ENCODE measurements at regions not wholly inside any gene's neighbourhood (a gene's known extent, or its start where the extent isn't known, plus 50 kb on each side); places are given as distances from the start of the nearest gene placed in this dataset.

DNA sequence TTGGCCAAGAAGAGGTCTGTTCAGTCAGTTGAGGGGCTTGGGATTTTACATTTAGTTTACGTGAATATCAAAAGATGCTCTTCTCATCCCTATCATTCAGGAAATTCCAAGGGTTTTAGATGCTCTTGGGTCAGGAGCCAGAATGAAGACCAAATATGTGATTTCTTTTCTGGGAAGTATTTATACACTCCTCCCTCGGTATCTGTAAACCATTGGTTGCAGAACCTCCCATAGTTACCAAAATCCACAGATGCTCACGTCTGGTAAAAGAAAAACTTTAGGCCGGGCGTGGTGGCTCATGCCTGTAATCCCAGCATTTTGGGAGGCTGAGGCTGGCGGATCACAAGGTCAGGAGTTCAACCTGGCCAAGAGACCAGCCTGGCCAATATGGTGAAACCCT is 75.9 kb downstream of the TNFAIP2 start:
- DNase-seq = no peak
- Mint-ChIP-seq H3K36me3 (ENCODE audit: insufficient read depth, unreplicated experiment) (no peaks in the 10 kb centered on the region), H3K27me3 (ENCODE audit: unreplicated experiment) (no peaks in the 10 kb centered on the region), H3K9me3 (ENCODE audit: low read depth, unreplicated experiment) (peaks cover 5% of the 10 kb centered on the region), H3K4me3 (ENCODE audit: low read depth, unreplicated experiment) (no peak overlapping the region), H3K4me1 (ENCODE audit: low read depth, unreplicated experiment) (peaks cover 16% of the 10 kb centered on the region), H3K27ac (ENCODE audit: unreplicated experiment) (no peak overlapping the region)
- TF ChIP-seq, protein P1, sequence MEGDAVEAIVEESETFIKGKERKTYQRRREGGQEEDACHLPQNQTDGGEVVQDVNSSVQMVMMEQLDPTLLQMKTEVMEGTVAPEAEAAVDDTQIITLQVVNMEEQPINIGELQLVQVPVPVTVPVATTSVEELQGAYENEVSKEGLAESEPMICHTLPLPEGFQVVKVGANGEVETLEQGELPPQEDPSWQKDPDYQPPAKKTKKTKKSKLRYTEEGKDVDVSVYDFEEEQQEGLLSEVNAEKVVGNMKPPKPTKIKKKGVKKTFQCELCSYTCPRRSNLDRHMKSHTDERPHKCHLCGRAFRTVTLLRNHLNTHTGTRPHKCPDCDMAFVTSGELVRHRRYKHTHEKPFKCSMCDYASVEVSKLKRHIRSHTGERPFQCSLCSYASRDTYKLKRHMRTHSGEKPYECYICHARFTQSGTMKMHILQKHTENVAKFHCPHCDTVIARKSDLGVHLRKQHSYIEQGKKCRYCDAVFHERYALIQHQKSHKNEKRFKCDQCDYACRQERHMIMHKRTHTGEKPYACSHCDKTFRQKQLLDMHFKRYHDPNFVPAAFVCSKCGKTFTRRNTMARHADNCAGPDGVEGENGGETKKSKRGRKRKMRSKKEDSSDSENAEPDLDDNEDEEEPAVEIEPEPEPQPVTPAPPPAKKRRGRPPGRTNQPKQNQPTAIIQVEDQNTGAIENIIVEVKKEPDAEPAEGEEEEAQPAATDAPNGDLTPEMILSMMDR (IDR thresholded peaks at IDR 0.05; ENCODE audit: unreplicated experiment) = no peak
- CTCF ChIA-PET = no interaction called here
- no TSS peak for BruUV-seq (replicated peaks)
- intact Hi-C loops (cut with micrococcal nuclease; ENCODE audit: unreplicated experiment) = no loop called here

DNA sequence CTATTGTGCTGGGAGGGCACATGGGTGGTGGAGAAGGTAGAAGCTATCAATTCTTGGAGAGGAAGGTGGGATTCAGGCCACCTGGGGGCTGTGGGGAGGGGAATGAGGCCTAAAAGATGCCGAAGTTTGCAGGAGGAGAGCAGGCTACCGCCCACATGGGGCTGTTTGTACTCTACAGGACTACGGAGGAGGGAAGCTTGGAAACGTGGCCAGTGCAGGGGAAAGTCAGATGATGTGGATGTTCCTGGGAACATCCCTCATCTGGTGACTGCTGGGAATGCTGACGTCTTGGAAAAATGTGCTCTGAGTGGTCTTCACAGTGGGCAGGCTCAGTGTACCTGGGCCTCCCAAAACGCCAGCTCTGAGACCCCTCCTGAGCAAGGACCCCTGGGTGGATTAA is 78.5 kb downstream of the TNFAIP2 start:
- Mint-ChIP-seq H3K27ac (ENCODE audit: unreplicated experiment) (no peak overlapping the region), H3K4me1 (ENCODE audit: low read depth, unreplicated experiment) (peaks cover 10% of the 10 kb centered on the region), H3K36me3 (ENCODE audit: insufficient read depth, unreplicated experiment) (peaks cover 4% of the 10 kb centered on the region), H3K27me3 (ENCODE audit: unreplicated experiment) (no peaks in the 10 kb centered on the region), H3K9me3 (ENCODE audit: low read depth, unreplicated experiment) (peaks cover 9% of the 10 kb centered on the region), H3K4me3 (ENCODE audit: low read depth, unreplicated experiment) (no peak overlapping the region)
- intact Hi-C loops (cut with micrococcal nuclease; ENCODE audit: unreplicated experiment) = no loop called here
- DNase-seq = no peak
- CTCF ChIA-PET = no interaction called here
- no TSS peak for BruUV-seq (replicated peaks)
- TF ChIP-seq, protein P1 (IDR thresholded peaks at IDR 0.05; ENCODE audit: unreplicated experiment) = no peak

DNA sequence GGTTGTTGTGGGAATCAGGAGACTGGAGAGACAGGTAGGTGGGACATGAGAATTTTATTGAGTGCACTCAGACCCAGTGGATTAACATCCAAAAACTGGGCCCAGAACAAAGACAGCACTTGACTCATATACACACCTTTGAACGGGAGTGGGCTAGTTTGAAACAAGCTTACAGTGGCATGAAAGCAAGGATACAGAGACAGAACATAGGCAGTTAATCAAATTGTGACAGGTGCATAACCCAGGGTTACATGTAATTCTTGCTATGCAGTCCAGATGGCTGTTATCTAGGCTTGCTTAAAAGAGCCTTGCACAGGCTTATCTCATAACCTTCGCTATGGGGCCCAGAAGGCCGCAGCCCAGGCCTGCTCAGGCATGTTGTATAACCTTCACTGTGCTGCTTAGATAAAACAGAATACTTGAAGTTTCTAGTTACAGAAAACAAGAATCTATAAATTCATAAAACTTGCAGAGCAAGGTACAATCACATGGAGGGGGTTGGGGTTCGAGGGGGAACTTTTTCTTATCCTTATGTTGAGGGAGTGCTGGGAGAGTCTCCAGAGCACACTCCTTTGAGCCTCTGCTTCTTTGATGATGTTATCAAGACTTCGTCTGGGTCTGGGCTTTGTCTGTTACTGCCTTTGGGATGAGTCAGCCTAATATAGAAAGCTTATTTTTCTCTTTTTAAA is 81.7 kb downstream of the TNFAIP2 start:
- Mint-ChIP-seq H3K36me3 (ENCODE audit: insufficient read depth, unreplicated experiment) (peaks cover 18% of the 10 kb centered on the region), H3K4me3 (ENCODE audit: low read depth, unreplicated experiment) (no peak overlapping the region), H3K27me3 (ENCODE audit: unreplicated experiment) (no peaks in the 10 kb centered on the region), H3K4me1 (ENCODE audit: low read depth, unreplicated experiment) (peaks cover 9% of the 10 kb centered on the region), H3K27ac (ENCODE audit: unreplicated experiment) (no peak overlapping the region), H3K9me3 (ENCODE audit: low read depth, unreplicated experiment) (peaks cover 9% of the 10 kb centered on the region)
- DNase-seq = no peak
- TF ChIP-seq, protein P1 (IDR thresholded peaks at IDR 0.05; ENCODE audit: unreplicated experiment) = no peak
- intact Hi-C loops (cut with micrococcal nuclease; ENCODE audit: unreplicated experiment) = no loop called here
- BruUV-seq (replicated peaks) = no TSS peak
- CTCF ChIA-PET = no interaction called here

DNA sequence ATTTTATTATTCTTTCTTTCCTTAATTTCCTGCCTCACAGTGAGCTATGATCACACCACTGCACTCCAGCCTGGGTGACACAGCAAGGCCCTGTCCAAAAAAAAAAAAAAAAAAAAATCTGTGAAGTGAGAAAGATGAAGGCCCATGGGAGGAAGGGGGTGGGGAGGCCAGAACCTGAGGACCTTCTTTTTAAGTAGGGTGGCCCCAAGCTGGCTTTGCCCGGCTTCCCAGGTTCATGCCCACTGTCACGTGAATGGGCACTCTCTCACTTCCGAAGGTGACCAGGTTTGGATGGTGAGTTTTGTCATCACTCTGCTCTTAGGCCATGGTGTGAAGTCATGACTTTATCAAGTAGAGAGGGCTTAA is 82.3 kb downstream of the TNFAIP2 start:
- H3K27ac Mint-ChIP-seq (ENCODE audit: unreplicated experiment) = no peak overlapping the region
- H3K4me1 Mint-ChIP-seq (ENCODE audit: low read depth, unreplicated experiment) = peaks cover 9% of the 10 kb centered on the region
- TF ChIP-seq, protein P1 (IDR thresholded peaks at IDR 0.05; ENCODE audit: unreplicated experiment) = no peak
- peaks cover 18% of the 10 kb centered on the region for H3K36me3 Mint-ChIP-seq (ENCODE audit: insufficient read depth, unreplicated experiment)
- intact Hi-C loops (cut with micrococcal nuclease; ENCODE audit: unreplicated experiment) = no loop called here
- no peaks in the 10 kb centered on the region for H3K27me3 Mint-ChIP-seq (ENCODE audit: unreplicated experiment)
- BruUV-seq (replicated peaks) = no TSS peak
- no peak overlapping the region for H3K4me3 Mint-ChIP-seq (ENCODE audit: low read depth, unreplicated experiment)
- peaks cover 9% of the 10 kb centered on the region for H3K9me3 Mint-ChIP-seq (ENCODE audit: low read depth, unreplicated experiment)
- DNase-seq = no peak
- CTCF ChIA-PET = no interaction called here

Data from Calu3 (cell line).